H9 (cell line): ENCODE measurements at regions not wholly inside any gene's neighbourhood (a gene's known extent, or its start where the extent isn't known, plus 50 kb on each side); places are given as distances from the start of the nearest gene placed in this dataset.

Source experiments
- DNase-seq: peaks from one replicate; pipeline ENCODE4 v3.0.0-alpha.2; 2017
- H2AFZ ChIP-seq: one replicate; pipeline ENCODE4 v1.6.1; 2013; ENCODE audit warnings: mild to moderate bottlenecking, low read length, control low read depth, moderate library complexity
- H2AK5ac ChIP-seq: 2 replicates; pipeline ENCODE4 v1.6.1; 2013; ENCODE audit warnings: low read length, control low read depth, mixed read lengths; ENCODE audit not compliant: insufficient read length
- H2BK120ac ChIP-seq: one replicate; pipeline ENCODE4 v1.6.1; 2013; ENCODE audit warnings: low read depth, mild to moderate bottlenecking, low read length, control low read depth, inconsistent platforms; ENCODE audit not compliant: poor library complexity, severe bottlenecking
- H2BK12ac ChIP-seq: 2 replicates; pipeline ENCODE4 v1.6.1; 2013; ENCODE audit warnings: low read length, control low read depth, mixed read lengths, low read depth; ENCODE audit not compliant: insufficient read length
- H2BK15ac ChIP-seq: 2 replicates; pipeline ENCODE4 v1.6.1; 2013; ENCODE audit warnings: low read depth, low read length, control low read depth
- H2BK20ac ChIP-seq: one replicate; pipeline ENCODE4 v1.6.1; 2013; ENCODE audit warnings: low read depth, mild to moderate bottlenecking, low read length, control low read depth, inconsistent platforms; ENCODE audit not compliant: poor library complexity, severe bottlenecking
- H2BK5ac ChIP-seq: 2 replicates; pipeline ENCODE4 v1.6.1; 2013; ENCODE audit warnings: low read length, control low read depth, mixed read lengths; ENCODE audit not compliant: insufficient read length
- H3K14ac ChIP-seq: 2 replicates; pipeline ENCODE4 v1.6.1; 2013; ENCODE audit warnings: low read length, control low read depth; ENCODE audit not compliant: insufficient read depth
- H3K18ac ChIP-seq: 2 replicates; pipeline ENCODE4 v1.6.1; 2013; ENCODE audit warnings: low read depth, mild to moderate bottlenecking, mixed read lengths, low read length, control low read depth; ENCODE audit not compliant: insufficient read length
- H3K23ac ChIP-seq: 2 replicates; pipeline ENCODE4 v1.6.1; 2013; ENCODE audit warnings: low read length, control low read depth, mixed read lengths, low read depth; ENCODE audit not compliant: insufficient read length
- H3K23me2 ChIP-seq: 2 replicates; pipeline ENCODE4 v1.6.1; 2013; ENCODE audit warnings: low read depth, mild to moderate bottlenecking, mixed read lengths, low read length, control low read depth; ENCODE audit not compliant: insufficient read length, poor library complexity, severe bottlenecking
- H3K27ac ChIP-seq: 2 replicates; pipeline ENCODE4 v1.5.1; 2013; ENCODE audit warnings: low read length, control low read depth, mixed read lengths, low read depth; ENCODE audit not compliant: insufficient read length
- H3K27me3 ChIP-seq: 2 replicates; pipeline ENCODE4 v1.6.1; 2013; ENCODE audit warnings: low read length, control low read depth, inconsistent platforms; ENCODE audit not compliant: insufficient read depth
- H3K4ac ChIP-seq: 2 replicates; pipeline ENCODE4 v1.6.1; 2013; ENCODE audit warnings: low read depth, mild to moderate bottlenecking, control low read depth, inconsistent platforms, low read length, moderate library complexity
- H3K4me1 ChIP-seq: 2 replicates; pipeline ENCODE4 v1.6.1; 2013; ENCODE audit warnings: low read length, control low read depth, inconsistent platforms; ENCODE audit not compliant: insufficient read depth
- H3K4me2 ChIP-seq: 2 replicates; pipeline ENCODE4 v1.6.1; 2013; ENCODE audit warnings: low read length, control low read depth, mixed read lengths; ENCODE audit not compliant: insufficient read length, insufficient read depth
- H3K56ac ChIP-seq: 2 replicates; pipeline ENCODE4 v1.6.1; 2013; ENCODE audit warnings: low read depth, mild to moderate bottlenecking, mixed read lengths, low read length, control low read depth; ENCODE audit not compliant: insufficient read length
- H3K79me1 ChIP-seq: 2 replicates; pipeline ENCODE4 v1.6.1; 2013; ENCODE audit warnings: low read depth, mild to moderate bottlenecking, moderate library complexity, low read length, control low read depth, inconsistent platforms; ENCODE audit not compliant: insufficient read depth, poor library complexity, severe bottlenecking
- H3K79me2 ChIP-seq: 2 replicates; pipeline ENCODE4 v1.6.1; 2013; ENCODE audit warnings: low read length, control low read depth, inconsistent platforms; ENCODE audit not compliant: insufficient read depth
- H3K9ac ChIP-seq: 2 replicates; pipeline ENCODE4 v1.6.1; 2013; ENCODE audit warnings: low read length, control low read depth, mixed read lengths; ENCODE audit not compliant: insufficient read length; ENCODE audit errors: extremely low read depth
- H3K9me3 ChIP-seq: one replicate; pipeline ENCODE4 v1.6.1; 2013; ENCODE audit warnings: low read depth, low read length, inconsistent platforms; ENCODE audit not compliant: control insufficient read depth
- H3T11ph ChIP-seq: one replicate; pipeline ENCODE4 v1.6.1; 2013; ENCODE audit warnings: mild to moderate bottlenecking, low read length, control low read depth, inconsistent platforms
- H4K20me1 ChIP-seq: one replicate; pipeline ENCODE4 v1.6.1; 2013; ENCODE audit not compliant: control insufficient read depth, insufficient read length, insufficient read depth
- H4K5ac ChIP-seq: 2 replicates; pipeline ENCODE4 v1.6.1; 2013; ENCODE audit warnings: low read depth, mild to moderate bottlenecking, mixed read lengths, low read length, control low read depth; ENCODE audit not compliant: insufficient read length
- H4K8ac ChIP-seq: replicated peaks from 2 replicates; pipeline ENCODE4 v1.6.1; 2013; ENCODE audit warnings: low read length, control low read depth, mixed read lengths, low read depth; ENCODE audit not compliant: insufficient read length
- H4K91ac ChIP-seq: 2 replicates; pipeline ENCODE4 v1.6.1; 2013; ENCODE audit warnings: low read depth, mild to moderate bottlenecking, moderate library complexity, mixed read lengths, low read length, control low read depth; ENCODE audit not compliant: insufficient read length
- H3K27ac Mint-ChIP-seq, 3 experiments: 2 replicates in 2 of 3; 3 replicates in 1 of 3; pipeline ENCODE4 v1.8.0; 2020 to 2021; ENCODE audit warnings: mixed read lengths in 3 of 3, mild to moderate bottlenecking in 1 of 3, moderate library complexity in 1 of 3
- H3K27me3 Mint-ChIP-seq: 2 replicates; pipeline ENCODE4 v1.8.0; 2021; ENCODE audit warnings: low read depth, mild to moderate bottlenecking, moderate library complexity, mixed read lengths
- H3K36me3 Mint-ChIP-seq, 3 experiments: 2 replicates in 2 of 3; 3 replicates in 1 of 3; pipeline ENCODE4 v1.8.0; 2020 to 2021; ENCODE audit warnings: low read depth in 3 of 3, mixed read lengths in 3 of 3; ENCODE audit not compliant: insufficient read depth in 1 of 3
- H3K4me1 Mint-ChIP-seq, 2 experiments: 2 replicates each; pipeline ENCODE4 v1.8.0; 2020; ENCODE audit warnings: mixed read lengths in 2 of 2
- H3K4me3 Mint-ChIP-seq, 2 experiments: 2 replicates in 1 of 2; 3 replicates in 1 of 2; pipeline ENCODE4 v1.8.0; 2020 to 2021; ENCODE audit warnings: mild to moderate bottlenecking in 2 of 2, mixed read lengths in 2 of 2, moderate library complexity in 1 of 2
- H3K9me3 Mint-ChIP-seq, 2 experiments: 2 replicates in 1 of 2; 3 replicates in 1 of 2; pipeline ENCODE4 v1.8.0; 2020; ENCODE audit warnings: mild to moderate bottlenecking in 2 of 2, mixed read lengths in 2 of 2, moderate library complexity in 1 of 2
- CTCF ChIP-seq: fragments of 200-600 bp; sonication (generic); conservative IDR thresholded peaks from 3 replicates; pipeline ENCODE4 v1.8.0; 2021; ENCODE audit warnings: antibody characterized with exemption, mild to moderate bottlenecking
- WGBS: extraction: QIAGEN DNeasy Blood & Tissue Kit; methylation state at CpG from one replicate; pipeline ENCODE4 v1.1.7; 2013; ENCODE audit warnings: missing lambda C conversion rate, low lambda C conversion rate, mixed read lengths; ENCODE audit not compliant: insufficient read length; ENCODE audit errors: extremely low coverage; 5-methylcytosine and 5-hydroxymethylcytosine counted together

DNA sequence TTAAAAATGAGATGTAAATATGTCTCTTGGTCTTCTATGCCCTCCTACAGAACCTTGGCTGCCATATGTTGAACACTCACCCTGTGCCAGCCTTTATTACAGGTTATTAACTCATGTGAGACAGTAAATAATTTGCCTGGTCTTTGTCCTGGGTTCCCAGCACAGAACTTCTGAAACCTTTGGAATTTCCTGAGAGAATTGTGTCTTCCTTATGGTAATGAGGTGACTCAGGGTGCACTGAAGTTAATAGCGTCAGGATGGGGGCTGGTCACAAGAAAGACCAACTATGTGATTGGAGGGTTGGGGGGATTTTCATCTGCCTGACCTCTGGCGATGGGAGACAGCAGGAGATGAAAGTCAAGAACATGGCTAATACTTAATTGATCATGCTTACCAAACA lies 289.8 kb upstream of the STS start:
- TF ChIP-seq CTCF, result no peak
- peaks cover 42 to 64% (median 45%) of the 10 kb centered on the region in 3 experiments for H3K36me3 Mint-ChIP-seq
- no CpG with 5 or more reads among the region's 2 CpGs for WGBS

More for the DNA sequence above, 289.8 kb upstream of the STS start:
- no peak overlapping the region for H4K5ac ChIP-seq
- no peak overlapping the region for H3K4me2 ChIP-seq
- no peak overlapping the region for H3K9ac ChIP-seq
- H2BK120ac ChIP-seq, result peak overlapping the region; percentile 56
- peak overlapping the region; percentile 37 for H2BK5ac ChIP-seq
- no peak overlapping the region for H2AFZ ChIP-seq
- H3K4me3 Mint-ChIP-seq, result no peak overlapping the region
- no peak overlapping the region for H4K8ac ChIP-seq
- H3K18ac ChIP-seq, result no peak overlapping the region
- no peak overlapping the region for H3K27ac ChIP-seq
- peaks cover 39 to 41% of the 10 kb centered on the region in 2 experiments for H3K9me3 Mint-ChIP-seq
- no peaks in the 10 kb centered on the region; the same call in 1 of the 2 replicates for H3K4me1 ChIP-seq
- H3K23me2 ChIP-seq, result no peaks in the 10 kb centered on the region
- no peak overlapping the region for H2BK12ac ChIP-seq
- peak overlapping the region in 2 of 3 experiments; percentile 62 to 93; a peak in 2 of 7 replicates for H3K27ac Mint-ChIP-seq
- no peak overlapping the region for H2AK5ac ChIP-seq
- H3K4me1 Mint-ChIP-seq, result peaks cover 37 to 47% of the 10 kb centered on the region in 2 experiments
- H3K14ac ChIP-seq, result no peak overlapping the region
- no peak overlapping the region for H3T11ph ChIP-seq
- no peak overlapping the region for H3K23ac ChIP-seq
- no peak overlapping the region for H3K56ac ChIP-seq
- peaks cover 32% of the 10 kb centered on the region for H3K9me3 ChIP-seq
- no peak overlapping the region for H2BK15ac ChIP-seq
- no peak overlapping the region for H3K4ac ChIP-seq
- no peaks in the 10 kb centered on the region; the same call in 1 of the 2 replicates for H3K27me3 Mint-ChIP-seq
- no peaks in the 10 kb centered on the region for H4K20me1 ChIP-seq
- no peaks in the 10 kb centered on the region for H3K79me1 ChIP-seq
- no peak for DNase-seq
- no peak overlapping the region for H2BK20ac ChIP-seq
- no peaks in the 10 kb centered on the region for H3K79me2 ChIP-seq
- H3K27me3 ChIP-seq, result no peaks in the 10 kb centered on the region
- H4K91ac ChIP-seq, result no peak overlapping the region
